K562 (cell line): ENCODE measurements at regions not wholly inside any gene's neighbourhood (a gene's known extent, or its start where the extent isn't known, plus 50 kb on each side); places are given as distances from the start of the nearest gene placed in this dataset.

Source experiments
- BACH1 ChIP-seq: fragments of 200-800 bp; sonication (Bioruptor generic); IDR thresholded peaks from 2 replicates; pipeline ENCODE4 v1.6.1; 2016; ENCODE audit warnings: missing genetic modification characterization, missing compliant biosample characterization
- CHAMP1 ChIP-seq: fragments of 450-650 bp; IDR thresholded peaks from 2 replicates; pipeline ENCODE4 v1.6.1; 2016; ENCODE audit warnings: mild to moderate bottlenecking
- CREBBP ChIP-seq: IDR thresholded peaks from one replicate; pipeline ENCODE4 v1.6.1; 2012; ENCODE audit warnings: low read depth, mild to moderate bottlenecking, control low read depth, inconsistent platforms, low read length
- MCM2 ChIP-seq: fragments of 450-650 bp; IDR thresholded peaks from 2 replicates; pipeline ENCODE4 v1.6.1; 2017; ENCODE audit warnings: low read depth, mild to moderate bottlenecking
- NFIX ChIP-seq: fragments of 250-450 bp; sonication (Bioruptor Pico); IDR thresholded peaks from 2 replicates; pipeline ENCODE4 v1.4.0; 2020; ENCODE audit warnings: low read depth, mild to moderate bottlenecking, moderate library complexity
- NR4A1 ChIP-seq, 2 experiments: fragments of 250-450 bp in 1 of 2; fragments of 450-650 bp in 1 of 2; sonication (Bioruptor Pico) in 1 of 2; IDR thresholded peaks; 2 replicates each; pipeline versions ENCODE4 v1.4.0 to v1.6.1; 2016 to 2020; ENCODE audit warnings: mild to moderate bottlenecking in 2 of 2, missing compliant biosample characterization in 1 of 2, missing genetic modification characterization in 1 of 2, moderate library complexity in 1 of 2
- PCBP1 ChIP-seq: fragments of 200-400 bp; formaldehyde crosslinking; IDR thresholded peaks from 2 replicates; pipeline ENCODE4 v1.6.1; 2018; ENCODE audit warnings: mild to moderate bottlenecking, low read depth, low read length; ENCODE audit not compliant: poor library complexity, severe bottlenecking
- SIX5 ChIP-seq, 2 experiments: IDR thresholded peaks; 2 replicates each; pipeline ENCODE4 v1.6.1; 2011; ENCODE audit warnings: low read length in 2 of 2, borderline replicate concordance in 1 of 2, low read depth in 1 of 2, mild to moderate bottlenecking in 1 of 2, moderate library complexity in 1 of 2; ENCODE audit not compliant: insufficient read depth in 1 of 2
- TCF15 ChIP-seq: fragments of 250-450 bp; sonication (Bioruptor Pico); IDR thresholded peaks from 2 replicates; pipeline ENCODE4 v1.8.0; 2022; ENCODE audit warnings: moderate library complexity, mild to moderate bottlenecking, inconsistent platforms
- TCF3 ChIP-seq: sonication (generic); formaldehyde crosslinking; IDR thresholded peaks from 2 replicates; pipeline ENCODE4 v1.4.0; 2020; ENCODE audit warnings: mild to moderate bottlenecking, missing genetic modification reagents
- TEAD1 ChIP-seq, 2 experiments: fragments of 450-650 bp in 1 of 2; sonication (generic) in 1 of 2; formaldehyde crosslinking; IDR thresholded peaks; 2 replicates each; pipeline versions ENCODE4 v1.4.0 to v1.8.0; 2020 to 2022; ENCODE audit warnings: mild to moderate bottlenecking in 2 of 2, missing genetic modification reagents in 1 of 2
- ZNF449 ChIP-seq: fragments of 250-450 bp; sonication (Bioruptor Pico); IDR thresholded peaks from 2 replicates; pipeline ENCODE4 v1.8.0; 2022; ENCODE audit warnings: moderate library complexity, mild to moderate bottlenecking, inconsistent platforms
- ZNF584 ChIP-seq: fragments of 200-800 bp; sonication (Bioruptor generic); IDR thresholded peaks from 2 replicates; pipeline ENCODE4 v1.6.1; 2016; ENCODE audit warnings: low read depth, mild to moderate bottlenecking, missing genetic modification characterization, missing compliant biosample characterization
- ZNF79 ChIP-seq: fragments of 250-450 bp; sonication (Bioruptor Pico); IDR thresholded peaks from 2 replicates; pipeline ENCODE4 v1.4.0; 2020; ENCODE audit warnings: low read depth, mild to moderate bottlenecking, moderate library complexity
- TF ChIP-seq, protein P1 (sequence below): sonication (generic); formaldehyde crosslinking; IDR thresholded peaks from 2 replicates; pipeline ENCODE4 v1.8.0; 2022; ENCODE audit warnings: mild to moderate bottlenecking, missing genetic modification reagents, borderline replicate concordance
- TF ChIP-seq, protein P2 (sequence below): sonication (generic); formaldehyde crosslinking; IDR thresholded peaks from 2 replicates; pipeline ENCODE4 v1.8.1; 2023; ENCODE audit warnings: mild to moderate bottlenecking, missing genetic modification reagents, moderate library complexity
- TF ChIP-seq, protein P3 (sequence below): sonication (generic); formaldehyde crosslinking; IDR thresholded peaks from 2 replicates; pipeline ENCODE4 v1.5.0; 2020; ENCODE audit warnings: missing genetic modification reagents

DNA sequence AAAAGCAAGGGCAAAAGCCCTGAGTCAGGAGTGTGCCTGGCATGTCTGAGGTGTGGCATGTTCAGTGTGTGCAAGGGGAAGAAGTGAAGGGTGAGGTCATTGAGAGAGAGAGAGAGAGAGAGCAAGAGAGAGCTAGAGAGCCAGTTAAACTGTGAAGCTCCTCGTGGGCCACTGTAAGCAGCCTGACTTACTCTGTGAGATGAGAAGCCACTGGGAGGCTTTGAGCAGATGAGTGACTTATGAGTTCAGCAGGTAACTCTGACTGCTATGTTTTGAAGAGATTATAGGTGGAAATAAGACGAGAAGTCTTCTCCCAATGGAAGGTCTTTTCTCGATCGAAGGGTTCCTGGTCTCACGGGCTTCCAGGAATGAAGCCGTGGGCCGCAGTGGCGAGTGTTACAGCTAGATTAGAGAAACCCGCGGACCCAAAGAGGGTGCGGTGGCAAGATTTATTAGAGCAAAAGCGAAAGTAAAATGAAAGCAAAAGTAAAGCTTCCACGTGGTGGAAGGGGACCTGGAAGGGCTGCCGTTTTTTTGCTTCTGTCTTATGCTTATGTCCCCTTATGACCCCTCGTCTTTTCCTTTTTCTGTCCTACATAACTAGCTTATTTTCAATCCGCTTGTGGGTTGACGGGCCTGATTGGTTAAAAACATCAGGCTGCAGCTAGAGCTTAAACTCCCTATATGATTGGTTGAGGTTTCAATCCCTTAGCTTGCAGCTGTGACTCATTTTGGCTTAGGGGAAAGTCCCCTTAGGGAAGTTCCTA is 323.1 kb upstream of the FAM78B start (continued):
- TF ChIP-seq ZNF449 (CRISPR knock-in tag) (no peak), TCF15 (no peak), CHAMP1 (peak; percentile 28), ZNF79 (CRISPR knock-in tag) (no peak), ZNF584 (no peak), CREBBP (no peak), BACH1 (tag) (peak; percentile 15; the same call in 1 of the 2 replicates), NR4A1 (CRISPR knock-in tag; IDR thresholded peaks at IDR 0.05) (no peak), NR4A1 (tag; IDR thresholded peaks at IDR 0.05) (no peak), TCF3 (CRISPR knock-in tag) (peak; percentile 92), SIX5 (IDR thresholded peaks at IDR 0.05; ENCODE audit: borderline replicate concordance in 1 of 2, insufficient read depth in 1 of 2, low read depth in 1 of 2, low read length in 2 of 2) (no peak), NFIX (CRISPR knock-in tag) (no peak), MCM2 (no peak), PCBP1 (no peak), TEAD1 (CRISPR knock-in tag; IDR thresholded peaks at IDR 0.05) (peak in 1 of 2 experiments; percentile 65; a peak in 1 of 4 replicates)
- TF ChIP-seq, protein P1, sequence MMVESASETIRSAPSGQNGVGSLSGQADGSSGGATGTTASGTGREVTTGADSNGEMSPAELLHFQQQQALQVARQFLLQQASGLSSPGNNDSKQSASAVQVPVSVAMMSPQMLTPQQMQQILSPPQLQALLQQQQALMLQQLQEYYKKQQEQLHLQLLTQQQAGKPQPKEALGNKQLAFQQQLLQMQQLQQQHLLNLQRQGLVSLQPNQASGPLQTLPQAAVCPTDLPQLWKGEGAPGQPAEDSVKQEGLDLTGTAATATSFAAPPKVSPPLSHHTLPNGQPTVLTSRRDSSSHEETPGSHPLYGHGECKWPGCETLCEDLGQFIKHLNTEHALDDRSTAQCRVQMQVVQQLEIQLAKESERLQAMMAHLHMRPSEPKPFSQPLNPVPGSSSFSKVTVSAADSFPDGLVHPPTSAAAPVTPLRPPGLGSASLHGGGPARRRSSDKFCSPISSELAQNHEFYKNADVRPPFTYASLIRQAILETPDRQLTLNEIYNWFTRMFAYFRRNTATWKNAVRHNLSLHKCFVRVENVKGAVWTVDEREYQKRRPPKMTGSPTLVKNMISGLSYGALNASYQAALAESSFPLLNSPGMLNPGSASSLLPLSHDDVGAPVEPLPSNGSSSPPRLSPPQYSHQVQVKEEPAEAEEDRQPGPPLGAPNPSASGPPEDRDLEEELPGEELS (CRISPR knock-in tag) = no peak
- TF ChIP-seq, protein P2, sequence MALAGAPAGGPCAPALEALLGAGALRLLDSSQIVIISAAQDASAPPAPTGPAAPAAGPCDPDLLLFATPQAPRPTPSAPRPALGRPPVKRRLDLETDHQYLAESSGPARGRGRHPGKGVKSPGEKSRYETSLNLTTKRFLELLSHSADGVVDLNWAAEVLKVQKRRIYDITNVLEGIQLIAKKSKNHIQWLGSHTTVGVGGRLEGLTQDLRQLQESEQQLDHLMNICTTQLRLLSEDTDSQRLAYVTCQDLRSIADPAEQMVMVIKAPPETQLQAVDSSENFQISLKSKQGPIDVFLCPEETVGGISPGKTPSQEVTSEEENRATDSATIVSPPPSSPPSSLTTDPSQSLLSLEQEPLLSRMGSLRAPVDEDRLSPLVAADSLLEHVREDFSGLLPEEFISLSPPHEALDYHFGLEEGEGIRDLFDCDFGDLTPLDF = no peak
- TF ChIP-seq, protein P3, sequence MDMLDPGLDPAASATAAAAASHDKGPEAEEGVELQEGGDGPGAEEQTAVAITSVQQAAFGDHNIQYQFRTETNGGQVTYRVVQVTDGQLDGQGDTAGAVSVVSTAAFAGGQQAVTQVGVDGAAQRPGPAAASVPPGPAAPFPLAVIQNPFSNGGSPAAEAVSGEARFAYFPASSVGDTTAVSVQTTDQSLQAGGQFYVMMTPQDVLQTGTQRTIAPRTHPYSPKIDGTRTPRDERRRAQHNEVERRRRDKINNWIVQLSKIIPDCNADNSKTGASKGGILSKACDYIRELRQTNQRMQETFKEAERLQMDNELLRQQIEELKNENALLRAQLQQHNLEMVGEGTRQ (CRISPR knock-in tag) = no peak
